ENCODE measurements at regions not wholly inside any gene's neighbourhood (a gene's known extent, or its start where the extent isn't known, plus 50 kb on each side); places are given as distances from the start of the nearest gene placed in this dataset.

GRCh38 chr10:52949899-52950298, 177.3 kb upstream of the MBL2 start:
- TF ChIP-seq POLR2AphosphoS5 (IDR thresholded peaks at IDR 0.05; ENCODE audit: borderline replicate concordance, low read depth, low read length) (no peak), EZH2 (IDR thresholded peaks at IDR 0.05) (no peak)

Data from SK-N-MC (cell line).